AG10803 (cell line): ENCODE measurements at regions not wholly inside any gene's neighbourhood (a gene's known extent, or its start where the extent isn't known, plus 50 kb on each side); places are given as distances from the start of the nearest gene placed in this dataset.

ENCODE experiments used
- DNase-seq: peaks from one replicate; pipeline ENCODE4 v3.0.0; 2010; ENCODE audit warnings: low read depth
- H3K4me3 ChIP-seq: 2 replicates; pipeline ENCODE4 v1.5.1; 2011; ENCODE audit warnings: mild to moderate bottlenecking, low read length, control low read depth
- TF ChIP-seq, protein P1 (sequence below): conservative IDR thresholded peaks from 2 replicates; pipeline ENCODE4 v1.5.1; 2011; ENCODE audit warnings: mild to moderate bottlenecking, low read length, control low read depth, inconsistent platforms

DNA sequence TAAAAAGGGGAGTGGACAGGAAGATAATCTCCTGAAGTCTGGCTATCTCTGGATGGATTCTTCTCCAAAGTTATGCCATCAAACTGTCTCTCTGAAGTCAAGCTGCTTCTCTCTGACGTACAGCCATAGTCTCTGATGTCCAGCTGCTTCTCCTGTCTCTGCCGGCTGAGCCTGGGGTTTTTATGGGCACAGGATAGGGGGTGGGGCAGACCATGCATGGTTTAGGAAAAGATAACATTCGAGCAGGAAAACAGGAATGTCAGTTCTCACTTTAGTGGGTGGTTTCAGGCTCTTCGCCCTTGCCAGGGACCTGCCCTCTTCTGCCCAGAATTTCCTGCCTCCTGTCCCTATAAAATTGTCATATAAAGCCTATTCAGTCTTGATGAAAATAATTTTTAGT lies 110.9 kb upstream of the ROBO1 start:
- no peak overlapping the region for H3K4me3 ChIP-seq
- DNase-seq, result no peak

DNA sequence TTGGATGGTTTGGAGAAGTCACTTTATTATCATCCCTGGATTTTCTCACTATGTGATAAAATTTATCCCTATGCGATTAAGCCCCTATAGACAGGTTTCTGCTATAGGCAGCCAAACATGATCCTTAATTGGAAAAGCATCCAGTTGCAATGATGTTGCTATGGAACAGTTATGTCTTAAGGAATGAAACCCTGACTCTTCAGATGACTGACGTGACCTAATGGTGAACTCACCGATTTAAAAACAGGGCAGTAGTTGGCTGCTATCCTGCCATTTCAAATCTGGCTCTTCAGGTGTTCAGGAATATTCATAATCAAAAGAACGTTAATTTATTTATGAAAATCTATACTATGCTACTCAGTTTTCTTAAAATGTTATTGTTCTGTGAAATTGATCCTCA lies 106.8 kb upstream of the ROBO1 start:
- no peak for DNase-seq
- TF ChIP-seq, protein P1, sequence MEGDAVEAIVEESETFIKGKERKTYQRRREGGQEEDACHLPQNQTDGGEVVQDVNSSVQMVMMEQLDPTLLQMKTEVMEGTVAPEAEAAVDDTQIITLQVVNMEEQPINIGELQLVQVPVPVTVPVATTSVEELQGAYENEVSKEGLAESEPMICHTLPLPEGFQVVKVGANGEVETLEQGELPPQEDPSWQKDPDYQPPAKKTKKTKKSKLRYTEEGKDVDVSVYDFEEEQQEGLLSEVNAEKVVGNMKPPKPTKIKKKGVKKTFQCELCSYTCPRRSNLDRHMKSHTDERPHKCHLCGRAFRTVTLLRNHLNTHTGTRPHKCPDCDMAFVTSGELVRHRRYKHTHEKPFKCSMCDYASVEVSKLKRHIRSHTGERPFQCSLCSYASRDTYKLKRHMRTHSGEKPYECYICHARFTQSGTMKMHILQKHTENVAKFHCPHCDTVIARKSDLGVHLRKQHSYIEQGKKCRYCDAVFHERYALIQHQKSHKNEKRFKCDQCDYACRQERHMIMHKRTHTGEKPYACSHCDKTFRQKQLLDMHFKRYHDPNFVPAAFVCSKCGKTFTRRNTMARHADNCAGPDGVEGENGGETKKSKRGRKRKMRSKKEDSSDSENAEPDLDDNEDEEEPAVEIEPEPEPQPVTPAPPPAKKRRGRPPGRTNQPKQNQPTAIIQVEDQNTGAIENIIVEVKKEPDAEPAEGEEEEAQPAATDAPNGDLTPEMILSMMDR, result no peak
- H3K4me3 ChIP-seq, result no peak overlapping the region

More for the DNA sequence above, 110.9 kb upstream of the ROBO1 start:
- TF ChIP-seq, protein P1, result no peak

DNA sequence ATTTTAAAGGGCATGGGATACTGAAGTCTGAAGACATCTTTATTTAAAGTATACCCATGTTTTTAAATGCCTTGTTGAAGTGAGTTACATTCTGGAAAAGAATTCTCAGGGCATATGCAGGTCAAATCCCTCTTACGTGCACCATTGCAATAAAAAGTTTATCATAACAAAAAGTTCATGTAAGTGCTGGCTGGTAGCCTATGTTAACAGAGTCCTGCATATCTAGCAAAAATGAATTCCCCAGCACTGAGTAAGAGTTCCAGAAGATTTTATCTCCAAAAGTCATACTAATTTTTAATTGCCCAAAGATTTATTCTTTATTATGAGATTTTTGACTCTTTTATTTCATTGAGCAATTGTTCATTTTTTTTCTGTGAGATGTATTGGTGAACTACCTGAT lies 104.7 kb upstream of the ROBO1 start:
- H3K4me3 ChIP-seq, result no peak overlapping the region
- no peak for DNase-seq
- TF ChIP-seq, protein P1, result no peak

DNA sequence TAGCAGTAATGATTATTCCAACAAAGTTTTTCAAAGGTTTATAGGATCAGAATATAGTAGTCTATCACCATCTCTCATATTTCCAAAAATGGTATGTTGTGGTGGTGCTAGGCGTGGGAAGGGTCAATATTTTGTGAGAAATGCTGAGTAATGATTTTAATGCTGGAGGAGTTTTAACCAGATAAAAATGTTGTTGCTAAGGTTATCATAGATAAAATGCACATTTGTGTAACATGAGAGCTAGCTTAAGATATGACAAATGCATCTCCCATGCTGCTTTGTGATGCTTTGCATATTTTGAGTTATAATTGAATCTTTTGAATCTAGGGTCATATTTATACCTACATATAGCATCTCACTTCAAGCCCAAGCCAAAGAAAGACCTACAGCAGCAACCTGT lies 103.9 kb upstream of the ROBO1 start:
- no peak overlapping the region for H3K4me3 ChIP-seq
- TF ChIP-seq, protein P1, result no peak
- DNase-seq, result no peak

DNA sequence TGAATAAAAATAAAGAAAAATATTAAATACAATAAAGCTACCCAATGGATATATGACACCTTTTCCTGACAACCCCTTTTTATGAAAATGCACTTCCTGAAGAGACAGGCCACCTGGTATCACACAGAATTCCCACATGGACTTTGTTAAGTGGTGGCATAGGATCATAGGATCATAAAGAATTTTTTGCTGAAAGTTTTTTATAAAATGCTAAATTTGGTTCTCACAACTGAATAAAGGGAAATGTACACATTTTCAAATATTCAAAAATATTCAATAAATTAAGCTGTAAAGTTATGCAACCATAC lies 102.5 kb upstream of the ROBO1 start:
- DNase-seq, result no peak
- no peak overlapping the region for H3K4me3 ChIP-seq
- TF ChIP-seq, protein P1, result no peak

DNA sequence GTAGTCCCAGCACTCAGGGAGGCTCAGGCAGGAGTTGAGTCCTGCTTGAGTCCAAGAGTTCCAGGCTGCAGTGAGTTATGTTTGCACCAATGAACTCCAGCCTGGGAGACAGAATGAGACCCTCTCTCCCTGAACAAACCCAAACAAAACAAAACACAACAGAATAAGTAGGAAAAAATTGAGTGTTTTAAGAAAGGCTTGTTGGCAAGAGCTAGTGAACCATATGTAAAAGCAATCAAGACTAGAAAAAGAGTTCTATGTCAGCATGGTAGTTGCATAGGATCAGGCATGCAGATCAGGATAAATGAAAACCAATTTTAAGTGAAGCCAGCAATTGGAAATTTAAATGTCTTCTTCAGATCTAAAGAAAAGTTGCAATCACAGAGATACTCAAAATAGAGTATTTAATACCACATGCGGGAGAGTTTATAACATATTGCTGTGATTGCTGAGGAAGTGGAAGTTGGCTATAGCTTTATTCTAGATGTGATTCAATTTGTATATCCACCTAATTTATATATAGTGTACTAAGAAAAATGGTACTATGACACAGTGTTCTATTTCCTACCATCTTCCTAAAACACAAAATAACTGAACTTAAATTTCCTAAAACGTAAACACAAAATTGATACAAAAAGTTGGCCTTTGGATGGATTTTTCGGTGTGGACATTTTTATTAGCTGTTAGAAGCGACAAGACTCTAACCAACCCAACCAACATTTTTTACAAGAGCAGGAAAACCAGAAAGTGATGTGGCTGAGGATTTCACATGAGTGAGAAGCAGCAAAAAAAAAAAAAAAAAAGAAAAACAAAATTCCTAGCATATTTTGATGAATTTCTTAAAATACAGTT lies 101.9 kb upstream of the ROBO1 start:
- DNase-seq, result no peak
- TF ChIP-seq, protein P1, result no peak
- no peak overlapping the region for H3K4me3 ChIP-seq

DNA sequence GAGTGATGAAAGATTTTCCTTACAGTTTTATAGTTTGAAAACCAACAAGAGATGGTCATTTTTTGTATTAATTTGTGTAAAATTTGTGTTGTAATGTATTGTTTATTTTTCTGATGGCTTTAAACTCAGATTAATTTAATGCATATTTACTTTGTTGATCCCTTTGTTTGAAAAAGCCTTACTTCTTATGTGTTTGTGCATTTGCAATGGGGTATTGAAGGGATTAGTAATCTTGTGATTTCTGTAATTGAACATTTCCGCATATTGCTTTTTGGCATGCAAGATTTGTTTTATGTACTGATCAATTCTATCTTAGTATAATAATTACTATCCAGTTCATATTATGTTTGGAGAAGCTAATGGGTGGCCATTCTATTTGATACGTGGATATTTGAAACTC lies 98.4 kb upstream of the ROBO1 start:
- no peak for DNase-seq
- TF ChIP-seq, protein P1, result no peak
- H3K4me3 ChIP-seq, result no peak overlapping the region
